Liver (tissue), 8 donors: ENCODE measurements at regions not wholly inside any gene's neighbourhood (a gene's known extent, or its start where the extent isn't known, plus 50 kb on each side); places are given as distances from the start of the nearest gene placed in this dataset.
A peak's percentile ranks its signal among the peaks of the same experiment; 100 is the strongest.

Experiments
- DNase-seq: peaks from one replicate; pipeline ENCODE4 v3.0.0-alpha.2; 2017; ENCODE audit warnings: low spot score
- H3K27ac ChIP-seq, 2 donors: one replicate each; pipeline ENCODE4 v1.7.0; 2013; ENCODE audit warnings: inconsistent platforms in 2 of 2, low read length in 2 of 2, control low read depth in 1 of 2, low read depth in 1 of 2, mild to moderate bottlenecking in 1 of 2
- H3K27me3 ChIP-seq, 4 donors: one replicate each; pipeline versions ENCODE4 v1.6.1 to v1.7.0; 2013; ENCODE audit warnings: low read length in 3 of 4, inconsistent platforms in 1 of 4, mild to moderate bottlenecking in 1 of 4, moderate library complexity in 1 of 4; ENCODE audit not compliant: control insufficient read depth in 4 of 4, insufficient read depth in 4 of 4
- H3K36me3 ChIP-seq, 4 donors: one replicate each; pipeline versions ENCODE4 v1.6.1 to v1.7.0; 2013; ENCODE audit warnings: low read length in 3 of 4, mild to moderate bottlenecking in 3 of 4, low read depth in 1 of 4, moderate library complexity in 1 of 4; ENCODE audit not compliant: control insufficient read depth in 4 of 4, insufficient read depth in 3 of 4
- H3K4me1 ChIP-seq, 4 donors: one replicate each; pipeline versions ENCODE4 v1.6.1 to v1.7.0; 2013; ENCODE audit warnings: low read length in 3 of 4, mild to moderate bottlenecking in 3 of 4, moderate library complexity in 1 of 4; ENCODE audit not compliant: control insufficient read depth in 4 of 4, insufficient read depth in 4 of 4
- H3K4me3 ChIP-seq, 3 donors: one replicate each; pipeline versions ENCODE4 v1.6.1 to v1.7.0; 2013; ENCODE audit warnings: low read length in 3 of 3, control low read depth in 1 of 3, low read depth in 1 of 3, mild to moderate bottlenecking in 1 of 3
- H3K9ac ChIP-seq, 2 donors: one replicate each; pipeline ENCODE4 v1.7.0; 2013; ENCODE audit warnings: low read length in 2 of 2, mild to moderate bottlenecking in 2 of 2, moderate library complexity in 2 of 2, control low read depth in 1 of 2, low read depth in 1 of 2
- H3K9me3 ChIP-seq, 4 donors: one replicate each; pipeline versions ENCODE4 v1.6.1 to v1.7.0; 2013; ENCODE audit warnings: low read length in 3 of 4; ENCODE audit not compliant: control insufficient read depth in 4 of 4
- EGR1 ChIP-seq, 2 donors: IDR thresholded peaks; 2 replicates each; pipeline ENCODE4 v1.6.1; 2016 to 2018; ENCODE audit warnings: antibody characterized with exemption in 2 of 2, low read depth in 2 of 2
- GABPA ChIP-seq, 2 donors: IDR thresholded peaks in 1 of 2; conservative IDR thresholded peaks in 1 of 2; 2 replicates each; pipeline ENCODE4 v1.6.1; 2016; ENCODE audit warnings: antibody characterized with exemption in 2 of 2, mild to moderate bottlenecking in 1 of 2, moderate library complexity in 1 of 2
- JUND ChIP-seq, 2 donors: IDR thresholded peaks; 2 replicates each; pipeline ENCODE4 v1.6.1; 2016; ENCODE audit warnings: antibody characterized with exemption in 2 of 2
- RAD21 ChIP-seq, 2 donors: IDR thresholded peaks; 2 replicates each; pipeline ENCODE4 v1.6.1; 2016; ENCODE audit warnings: antibody characterized with exemption in 2 of 2, mild to moderate bottlenecking in 2 of 2
- SP1 ChIP-seq: IDR thresholded peaks from 2 replicates; pipeline ENCODE4 v1.6.1; 2018; ENCODE audit warnings: antibody characterized with exemption, mild to moderate bottlenecking
- TAF1 ChIP-seq: conservative IDR thresholded peaks from 2 replicates; pipeline ENCODE4 v1.6.1; 2016; ENCODE audit warnings: antibody characterized with exemption, mild to moderate bottlenecking
- WGBS: extraction: QIAGEN DNeasy Blood & Tissue Kit; methylation state at CpG from one replicate; pipeline ENCODE4 v1.1.7; 2013; 5-methylcytosine and 5-hydroxymethylcytosine counted together
- TF ChIP-seq, protein P1 (sequence below): fragments of 150-350 bp; IDR thresholded peaks from 2 replicates; pipeline ENCODE4 v1.5.1; 2017; ENCODE audit warnings: improper control_type of control experiment, low read depth, low read length; ENCODE audit not compliant: missing input control
- TF ChIP-seq, protein P2 (sequence below): IDR thresholded peaks from 2 replicates; pipeline ENCODE4 v1.6.1; 2016; ENCODE audit warnings: antibody characterized with exemption, mild to moderate bottlenecking
- TF ChIP-seq, protein P3 (sequence below): IDR thresholded peaks from 2 replicates; pipeline ENCODE4 v1.6.1; 2016; ENCODE audit warnings: antibody characterized with exemption
- donor health status: healthy.
- donor health status: healthy.
- donor health status: healthy.
- donor health status: healthy.
- donor health status: healthy.

DNA sequence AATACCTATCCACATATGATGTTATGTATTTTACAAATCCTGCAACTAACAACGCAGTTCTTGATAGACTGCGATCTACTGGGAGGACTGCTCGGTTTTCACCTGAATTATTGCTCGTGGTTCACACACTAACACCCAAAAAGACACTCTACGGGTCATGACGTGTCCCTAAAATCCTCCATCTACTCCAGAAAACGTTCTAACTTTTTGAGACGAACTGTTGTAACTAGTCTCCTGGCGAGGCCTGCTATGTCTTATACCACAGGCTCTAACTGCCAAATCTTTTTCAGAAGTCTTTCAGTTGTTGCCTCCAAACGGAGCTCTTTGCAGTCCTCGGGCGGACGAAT is 108.2 kb downstream of the KCNRG start (continued):
- TF ChIP-seq, protein P1, sequence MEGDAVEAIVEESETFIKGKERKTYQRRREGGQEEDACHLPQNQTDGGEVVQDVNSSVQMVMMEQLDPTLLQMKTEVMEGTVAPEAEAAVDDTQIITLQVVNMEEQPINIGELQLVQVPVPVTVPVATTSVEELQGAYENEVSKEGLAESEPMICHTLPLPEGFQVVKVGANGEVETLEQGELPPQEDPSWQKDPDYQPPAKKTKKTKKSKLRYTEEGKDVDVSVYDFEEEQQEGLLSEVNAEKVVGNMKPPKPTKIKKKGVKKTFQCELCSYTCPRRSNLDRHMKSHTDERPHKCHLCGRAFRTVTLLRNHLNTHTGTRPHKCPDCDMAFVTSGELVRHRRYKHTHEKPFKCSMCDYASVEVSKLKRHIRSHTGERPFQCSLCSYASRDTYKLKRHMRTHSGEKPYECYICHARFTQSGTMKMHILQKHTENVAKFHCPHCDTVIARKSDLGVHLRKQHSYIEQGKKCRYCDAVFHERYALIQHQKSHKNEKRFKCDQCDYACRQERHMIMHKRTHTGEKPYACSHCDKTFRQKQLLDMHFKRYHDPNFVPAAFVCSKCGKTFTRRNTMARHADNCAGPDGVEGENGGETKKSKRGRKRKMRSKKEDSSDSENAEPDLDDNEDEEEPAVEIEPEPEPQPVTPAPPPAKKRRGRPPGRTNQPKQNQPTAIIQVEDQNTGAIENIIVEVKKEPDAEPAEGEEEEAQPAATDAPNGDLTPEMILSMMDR, result no peak

DNA sequence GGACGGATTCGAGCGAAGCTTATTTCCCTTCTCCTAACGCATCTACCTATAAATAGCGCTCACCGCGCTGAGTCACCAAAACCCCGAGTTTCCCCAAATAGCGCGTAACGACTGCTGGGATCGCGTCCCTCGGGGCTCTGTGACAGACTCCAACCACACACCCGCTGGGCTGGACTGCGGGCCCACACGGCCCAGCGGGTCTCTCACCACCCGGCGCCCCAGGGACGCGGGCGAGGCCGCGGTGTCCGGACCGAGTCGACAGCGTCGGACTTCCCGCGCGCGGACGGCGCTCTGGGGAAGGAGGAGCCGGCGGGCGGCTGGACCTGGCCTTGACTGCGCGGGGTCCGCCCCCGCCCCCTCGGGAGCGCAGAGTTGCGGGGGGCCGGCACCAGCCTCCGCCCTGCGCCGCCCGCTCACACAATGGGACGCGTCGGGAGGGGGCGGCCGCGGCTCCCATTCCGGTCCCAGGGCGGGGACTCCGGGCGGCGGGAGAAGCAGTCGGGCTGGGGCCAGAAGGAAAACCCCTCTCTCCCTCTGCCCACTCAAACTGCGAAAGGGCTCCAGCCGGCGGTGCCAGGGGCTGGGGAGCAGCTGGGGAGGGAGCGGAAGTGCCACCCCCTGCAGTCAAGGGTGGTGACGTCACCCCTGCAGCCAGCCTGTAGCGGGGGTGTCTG is 108.8 kb downstream of the KCNRG start:
- Histone ChIP-seq H3K4me1 (peaks cover 9 to 40% (median 16%) of the 10 kb centered on the region in 4 donors), H3K9me3 (no peaks in the 10 kb centered on the region), H3K4me3 (peak overlapping the region; percentile 55 to 74 (median 73)), H3K27me3 (peaks cover 0 to 2% (median under 1%) of the 10 kb centered on the region in 4 donors), H3K27ac (peak overlapping the region; percentile 98 to 100), H3K9ac (peak overlapping the region; percentile 79 to 86), H3K36me3 (no peaks in the 10 kb centered on the region)
- peak in 1 of 2 donors; percentile 39 for TF ChIP-seq JUND (IDR thresholded peaks at IDR 0.05)
- TF ChIP-seq, protein P2, sequence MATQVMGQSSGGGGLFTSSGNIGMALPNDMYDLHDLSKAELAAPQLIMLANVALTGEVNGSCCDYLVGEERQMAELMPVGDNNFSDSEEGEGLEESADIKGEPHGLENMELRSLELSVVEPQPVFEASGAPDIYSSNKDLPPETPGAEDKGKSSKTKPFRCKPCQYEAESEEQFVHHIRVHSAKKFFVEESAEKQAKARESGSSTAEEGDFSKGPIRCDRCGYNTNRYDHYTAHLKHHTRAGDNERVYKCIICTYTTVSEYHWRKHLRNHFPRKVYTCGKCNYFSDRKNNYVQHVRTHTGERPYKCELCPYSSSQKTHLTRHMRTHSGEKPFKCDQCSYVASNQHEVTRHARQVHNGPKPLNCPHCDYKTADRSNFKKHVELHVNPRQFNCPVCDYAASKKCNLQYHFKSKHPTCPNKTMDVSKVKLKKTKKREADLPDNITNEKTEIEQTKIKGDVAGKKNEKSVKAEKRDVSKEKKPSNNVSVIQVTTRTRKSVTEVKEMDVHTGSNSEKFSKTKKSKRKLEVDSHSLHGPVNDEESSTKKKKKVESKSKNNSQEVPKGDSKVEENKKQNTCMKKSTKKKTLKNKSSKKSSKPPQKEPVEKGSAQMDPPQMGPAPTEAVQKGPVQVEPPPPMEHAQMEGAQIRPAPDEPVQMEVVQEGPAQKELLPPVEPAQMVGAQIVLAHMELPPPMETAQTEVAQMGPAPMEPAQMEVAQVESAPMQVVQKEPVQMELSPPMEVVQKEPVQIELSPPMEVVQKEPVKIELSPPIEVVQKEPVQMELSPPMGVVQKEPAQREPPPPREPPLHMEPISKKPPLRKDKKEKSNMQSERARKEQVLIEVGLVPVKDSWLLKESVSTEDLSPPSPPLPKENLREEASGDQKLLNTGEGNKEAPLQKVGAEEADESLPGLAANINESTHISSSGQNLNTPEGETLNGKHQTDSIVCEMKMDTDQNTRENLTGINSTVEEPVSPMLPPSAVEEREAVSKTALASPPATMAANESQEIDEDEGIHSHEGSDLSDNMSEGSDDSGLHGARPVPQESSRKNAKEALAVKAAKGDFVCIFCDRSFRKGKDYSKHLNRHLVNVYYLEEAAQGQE, result peak; percentile 61
- peak in 1 of 2 donors; percentile 39 for TF ChIP-seq EGR1 (IDR thresholded peaks at IDR 0.05; ENCODE audit: low read depth in 2 of 2)
- no peak for TF ChIP-seq RAD21 (IDR thresholded peaks at IDR 0.05)
- peak in 1 of 2 donors; percentile 72 for TF ChIP-seq GABPA (IDR thresholded peaks at IDR 0.05 in 1 of 2, conservative IDR thresholded peaks at IDR 0.05 in 1 of 2)
- peak; percentile 57 for TF ChIP-seq TAF1
- peak; percentile 91 for DNase-seq
- under 1% methylated on average over 69 of the region's 69 CpGs for WGBS

DNA sequence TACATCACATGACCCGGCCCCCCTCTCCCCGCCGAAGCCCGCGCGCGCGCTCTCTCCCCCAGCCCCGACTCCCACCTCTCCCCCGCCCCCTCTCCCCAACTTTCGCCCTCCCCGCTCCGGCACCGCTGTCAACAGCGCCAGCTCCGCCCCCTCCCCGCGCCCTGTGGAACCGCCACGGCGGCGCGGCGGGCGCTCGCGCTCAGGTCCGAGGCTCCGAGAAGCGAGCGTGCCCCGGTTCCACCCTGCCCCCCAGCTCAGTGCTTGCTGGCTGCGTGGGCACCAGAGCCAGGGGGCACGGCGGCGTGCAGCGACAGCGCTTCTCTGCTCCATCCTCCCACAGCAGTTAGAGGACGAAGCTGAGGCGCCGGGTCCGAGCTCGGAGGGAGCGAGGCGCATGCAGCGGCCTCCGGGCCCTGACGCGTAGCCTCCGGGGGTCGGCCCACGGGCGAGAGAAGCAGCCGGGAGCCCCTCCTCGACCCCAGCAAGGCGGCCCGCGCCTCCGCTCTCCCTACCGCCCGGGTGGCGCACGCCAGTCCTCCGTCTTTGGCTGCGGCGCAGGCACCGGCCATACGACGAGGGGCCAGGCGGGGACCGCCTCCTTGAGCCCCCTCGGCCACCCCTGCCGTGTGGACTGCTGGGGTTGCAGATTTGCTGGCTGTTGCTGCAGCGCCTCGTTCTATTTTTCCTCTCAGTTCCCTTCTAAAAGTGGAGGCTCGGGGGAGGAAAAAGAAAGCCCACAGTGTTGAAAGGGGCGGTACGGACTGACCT is 109.5 kb downstream of the KCNRG start:
- Histone ChIP-seq H3K27me3 (peaks cover 0 to 6% (median 2%) of the 10 kb centered on the region in 4 donors), H3K4me3 (peak overlapping the region; percentile 74 to 81 (median 75)), H3K36me3 (no peaks in the 10 kb centered on the region), H3K27ac (peak overlapping the region; percentile 98 to 100), H3K4me1 (peaks cover 8 to 42% (median 20%) of the 10 kb centered on the region in 4 donors), H3K9ac (peak overlapping the region; percentile 51 to 93), H3K9me3 (no peaks in the 10 kb centered on the region)
- DNase-seq, result no peak
- under 1% methylated on average over 78 of the region's 78 CpGs for WGBS
- TF ChIP-seq, protein P1, result no peak
- no peak for TF ChIP-seq SP1
- TF ChIP-seq, protein P3, sequence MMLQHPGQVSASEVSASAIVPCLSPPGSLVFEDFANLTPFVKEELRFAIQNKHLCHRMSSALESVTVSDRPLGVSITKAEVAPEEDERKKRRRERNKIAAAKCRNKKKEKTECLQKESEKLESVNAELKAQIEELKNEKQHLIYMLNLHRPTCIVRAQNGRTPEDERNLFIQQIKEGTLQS, result no peak
